ENCODE measurements at regions not wholly inside any gene's neighbourhood (a gene's known extent, or its start where the extent isn't known, plus 50 kb on each side); places are given as distances from the start of the nearest gene placed in this dataset.

GRCh38 chr5:93252165-93252564 is 328.9 kb downstream of the NR2F1-AS1 start:
- peaks cover 0 to 5% (median 0%) of the 10 kb centered on the region in 4 donors for H3K4me1 ChIP-seq
- no peaks in the 10 kb centered on the region for H3K36me3 ChIP-seq
- no peaks in the 10 kb centered on the region for H3K9me3 ChIP-seq
- no peak overlapping the region for H3K4me3 ChIP-seq
- intact Hi-C loops (cut with DNase I; ENCODE audit: low total_unique reads): no loop called here
- no peak for DNase-seq
- TF ChIP-seq, protein P1, sequence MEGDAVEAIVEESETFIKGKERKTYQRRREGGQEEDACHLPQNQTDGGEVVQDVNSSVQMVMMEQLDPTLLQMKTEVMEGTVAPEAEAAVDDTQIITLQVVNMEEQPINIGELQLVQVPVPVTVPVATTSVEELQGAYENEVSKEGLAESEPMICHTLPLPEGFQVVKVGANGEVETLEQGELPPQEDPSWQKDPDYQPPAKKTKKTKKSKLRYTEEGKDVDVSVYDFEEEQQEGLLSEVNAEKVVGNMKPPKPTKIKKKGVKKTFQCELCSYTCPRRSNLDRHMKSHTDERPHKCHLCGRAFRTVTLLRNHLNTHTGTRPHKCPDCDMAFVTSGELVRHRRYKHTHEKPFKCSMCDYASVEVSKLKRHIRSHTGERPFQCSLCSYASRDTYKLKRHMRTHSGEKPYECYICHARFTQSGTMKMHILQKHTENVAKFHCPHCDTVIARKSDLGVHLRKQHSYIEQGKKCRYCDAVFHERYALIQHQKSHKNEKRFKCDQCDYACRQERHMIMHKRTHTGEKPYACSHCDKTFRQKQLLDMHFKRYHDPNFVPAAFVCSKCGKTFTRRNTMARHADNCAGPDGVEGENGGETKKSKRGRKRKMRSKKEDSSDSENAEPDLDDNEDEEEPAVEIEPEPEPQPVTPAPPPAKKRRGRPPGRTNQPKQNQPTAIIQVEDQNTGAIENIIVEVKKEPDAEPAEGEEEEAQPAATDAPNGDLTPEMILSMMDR (IDR thresholded peaks at IDR 0.05): no peak
- no peaks in the 10 kb centered on the region for H3K27me3 ChIP-seq
- no peak overlapping the region for H3K27ac ChIP-seq

GRCh38 chr5:93251347-93251746 is 329.7 kb downstream of the NR2F1-AS1 start:
- no peak for DNase-seq
- Histone ChIP-seq H3K27me3 (no peaks in the 10 kb centered on the region), H3K4me1 (peaks cover 0 to 5% (median 0%) of the 10 kb centered on the region in 4 donors), H3K9me3 (no peaks in the 10 kb centered on the region), H3K4me3 (no peak overlapping the region), H3K36me3 (no peaks in the 10 kb centered on the region), H3K27ac (no peak overlapping the region)
- intact Hi-C loops (cut with DNase I; ENCODE audit: low total_unique reads): no loop called here
- TF ChIP-seq, protein P1 (IDR thresholded peaks at IDR 0.05): no peak

DNA sequence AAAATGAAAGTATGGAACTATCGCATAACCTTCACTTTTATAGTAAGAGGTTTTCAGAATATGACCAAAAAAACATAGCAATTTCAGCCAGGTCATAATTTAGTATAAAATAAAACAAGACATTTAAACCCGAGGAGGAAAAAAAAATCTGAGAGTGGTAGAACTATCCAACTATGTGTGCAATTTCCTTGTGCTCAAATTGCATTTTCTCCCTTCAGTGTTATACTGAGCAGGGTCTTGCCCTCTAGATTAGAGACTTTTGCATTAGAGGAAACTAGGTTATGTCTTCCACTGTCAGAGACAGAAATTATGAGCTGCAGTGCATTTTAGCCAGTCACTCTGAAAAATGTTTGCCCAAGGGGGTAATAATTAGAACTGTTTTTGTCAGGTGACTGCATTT is 330.6 kb downstream of the NR2F1-AS1 start:
- DNase-seq: no peak
- H3K9me3 ChIP-seq: no peaks in the 10 kb centered on the region
- H3K27me3 ChIP-seq: no peaks in the 10 kb centered on the region
- intact Hi-C loops (cut with DNase I; ENCODE audit: low total_unique reads): no loop called here
- H3K27ac ChIP-seq: no peak overlapping the region
- no peaks in the 10 kb centered on the region for H3K36me3 ChIP-seq
- peaks cover 0 to 5% (median 0%) of the 10 kb centered on the region in 4 donors for H3K4me1 ChIP-seq
- no peak overlapping the region for H3K4me3 ChIP-seq
- TF ChIP-seq, protein P1 (IDR thresholded peaks at IDR 0.05): no peak

- H3K27me3 ChIP-seq: no peaks in the 10 kb centered on the region
- no peak for DNase-seq
- TF ChIP-seq, protein P1 (IDR thresholded peaks at IDR 0.05): no peak
- H3K4me3 ChIP-seq: no peak overlapping the region
- peaks cover 0 to 5% (median 0%) of the 10 kb centered on the region in 4 donors for H3K4me1 ChIP-seq
- intact Hi-C loops (cut with DNase I; ENCODE audit: low total_unique reads): no loop called here
- H3K36me3 ChIP-seq: no peaks in the 10 kb centered on the region
- H3K27ac ChIP-seq: no peak overlapping the region
- H3K9me3 ChIP-seq: no peaks in the 10 kb centered on the region
Observed at GRCh38 chr5:93249651-93250289, 331.2 kb downstream of the NR2F1-AS1 start.

- H3K36me3 ChIP-seq: no peaks in the 10 kb centered on the region
- no peak for DNase-seq
- H3K27ac ChIP-seq: no peak overlapping the region
- TF ChIP-seq, protein P1 (IDR thresholded peaks at IDR 0.05): no peak
- no peaks in the 10 kb centered on the region for H3K27me3 ChIP-seq
- no peak overlapping the region for H3K4me3 ChIP-seq
- intact Hi-C loops (cut with DNase I; ENCODE audit: low total_unique reads): no loop called here
- peaks cover 0 to 5% (median 0%) of the 10 kb centered on the region in 4 donors for H3K4me1 ChIP-seq
- H3K9me3 ChIP-seq: no peaks in the 10 kb centered on the region
Observed at GRCh38 chr5:93247105-93247504, 333.9 kb downstream of the NR2F1-AS1 start.

Measured in tibial artery (tissue), 4 donors.